ENCODE measurements at regions not wholly inside any gene's neighbourhood (a gene's known extent, or its start where the extent isn't known, plus 50 kb on each side); places are given as distances from the start of the nearest gene placed in this dataset.
"Not testable (repeated sequence)": the region's sequence is repeated elsewhere in the genome, so short reads cannot be mapped to it uniquely, and the experiment has no call there.

DNA sequence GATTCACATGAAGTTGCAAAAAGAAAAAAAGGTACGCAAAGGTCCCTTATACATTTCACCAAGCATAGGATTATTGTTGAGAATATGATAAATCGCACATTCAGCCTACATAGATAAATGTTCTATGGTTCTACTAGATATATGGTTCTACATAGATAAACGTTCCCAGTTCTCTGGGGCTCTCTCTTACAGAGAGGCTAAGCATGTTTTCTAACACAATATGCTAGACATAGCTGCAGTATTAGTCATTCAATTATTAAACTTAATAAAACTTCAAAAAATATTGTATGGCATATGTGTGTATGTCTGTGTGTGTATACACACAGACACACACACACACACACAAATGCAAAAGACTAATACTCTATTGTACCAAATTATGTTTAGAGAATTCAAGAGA is 60.4 kb downstream of the SPATA31A6 start:
- TF ChIP-seq, protein P1, sequence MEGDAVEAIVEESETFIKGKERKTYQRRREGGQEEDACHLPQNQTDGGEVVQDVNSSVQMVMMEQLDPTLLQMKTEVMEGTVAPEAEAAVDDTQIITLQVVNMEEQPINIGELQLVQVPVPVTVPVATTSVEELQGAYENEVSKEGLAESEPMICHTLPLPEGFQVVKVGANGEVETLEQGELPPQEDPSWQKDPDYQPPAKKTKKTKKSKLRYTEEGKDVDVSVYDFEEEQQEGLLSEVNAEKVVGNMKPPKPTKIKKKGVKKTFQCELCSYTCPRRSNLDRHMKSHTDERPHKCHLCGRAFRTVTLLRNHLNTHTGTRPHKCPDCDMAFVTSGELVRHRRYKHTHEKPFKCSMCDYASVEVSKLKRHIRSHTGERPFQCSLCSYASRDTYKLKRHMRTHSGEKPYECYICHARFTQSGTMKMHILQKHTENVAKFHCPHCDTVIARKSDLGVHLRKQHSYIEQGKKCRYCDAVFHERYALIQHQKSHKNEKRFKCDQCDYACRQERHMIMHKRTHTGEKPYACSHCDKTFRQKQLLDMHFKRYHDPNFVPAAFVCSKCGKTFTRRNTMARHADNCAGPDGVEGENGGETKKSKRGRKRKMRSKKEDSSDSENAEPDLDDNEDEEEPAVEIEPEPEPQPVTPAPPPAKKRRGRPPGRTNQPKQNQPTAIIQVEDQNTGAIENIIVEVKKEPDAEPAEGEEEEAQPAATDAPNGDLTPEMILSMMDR (IDR thresholded peaks at IDR 0.05) = not testable (repeated sequence)
- not testable (repeated sequence) for TF ChIP-seq POLR2A (IDR thresholded peaks at IDR 0.05)
